LoVo (cell line): ENCODE measurements at regions not wholly inside any gene's neighbourhood (a gene's known extent, or its start where the extent isn't known, plus 50 kb on each side); places are given as distances from the start of the nearest gene placed in this dataset.
"Not testable (repeated sequence)": the region's sequence is repeated elsewhere in the genome, so short reads cannot be mapped to it uniquely, and the experiment has no call there.

Experiments used
- DNase-seq: peaks from one replicate; pipeline ENCODE4 v3.0.0-alpha.2; 2016; ENCODE audit warnings: low spot score

GRCh38 chr1:194919146-194919545 lies 1689.1 kb downstream of the KCNT2 start:
- no peak for DNase-seq

- no peak for DNase-seq
These were observed 1690.5 kb downstream of the KCNT2 start for GRCh38 chr1:194917769-194918168.

GRCh38 chr1:194908643-194909042 lies 1699.6 kb downstream of the KCNT2 start:
- no peak for DNase-seq

- no peak for DNase-seq
These were observed 1704.7 kb downstream of the KCNT2 start for GRCh38 chr1:194903524-194903923.

GRCh38 chr1:194889310-194889709 lies 1702.9 kb upstream of the B3GALT2 start:
- no peak for DNase-seq

- DNase-seq, result no peak
These were observed 1684.4 kb upstream of the B3GALT2 start for GRCh38 chr1:194870860-194871259.

- no peak for DNase-seq
These were observed 1679.7 kb upstream of the B3GALT2 start for GRCh38 chr1:194866153-194866552.

- no peak for DNase-seq
These were observed 1679.0 kb upstream of the B3GALT2 start for GRCh38 chr1:194865383-194865782.

GRCh38 chr1:194862129-194862528 lies 1675.7 kb upstream of the B3GALT2 start:
- DNase-seq, result no peak

GRCh38 chr1:194860248-194861201 lies 1674.1 kb upstream of the B3GALT2 start:
- DNase-seq, result no peak

- DNase-seq, result not testable (repeated sequence)
These were observed 1673.2 kb upstream of the B3GALT2 start for GRCh38 chr1:194859481-194860154.

GRCh38 chr1:194858811-194859480 lies 1672.5 kb upstream of the B3GALT2 start:
- not testable (repeated sequence) for DNase-seq

- no peak for DNase-seq
These were observed 1671.0 kb upstream of the B3GALT2 start for GRCh38 chr1:194857413-194857812.

- DNase-seq, result no peak
These were observed 1662.4 kb upstream of the B3GALT2 start for GRCh38 chr1:194848846-194849245.

- DNase-seq, result no peak
These were observed 1660.1 kb upstream of the B3GALT2 start for GRCh38 chr1:194846488-194846887.

- DNase-seq, result no peak
These were observed 1656.7 kb upstream of the B3GALT2 start for GRCh38 chr1:194843077-194843476.

- DNase-seq, result no peak
These were observed 1646.7 kb upstream of the B3GALT2 start for GRCh38 chr1:194833111-194833510.

- not testable (repeated sequence) for DNase-seq
These were observed 1645.2 kb upstream of the B3GALT2 start for GRCh38 chr1:194831595-194831994.

GRCh38 chr1:194830387-194830786 lies 1644.0 kb upstream of the B3GALT2 start:
- DNase-seq, result no peak

GRCh38 chr1:194829492-194829891 lies 1643.1 kb upstream of the B3GALT2 start:
- no peak for DNase-seq

GRCh38 chr1:194825382-194825781 lies 1639.0 kb upstream of the B3GALT2 start:
- no peak for DNase-seq

- no peak for DNase-seq
These were observed 1634.7 kb upstream of the B3GALT2 start for GRCh38 chr1:194821091-194821490.

- no peak for DNase-seq
These were observed 1632.3 kb upstream of the B3GALT2 start for GRCh38 chr1:194818674-194819073.
